GM18867 (cell line): ENCODE measurements at regions not wholly inside any gene's neighbourhood (a gene's known extent, or its start where the extent isn't known, plus 50 kb on each side); places are given as distances from the start of the nearest gene placed in this dataset.

Experiments
- ATAC-seq: cut with Tn5 transposase; IDR thresholded peaks from one replicate; pipeline ENCODE4 v1.9.1; 2021; ENCODE audit warnings: mild to moderate bottlenecking, moderate library complexity; ENCODE audit not compliant: unreplicated experiment

- no peak for ATAC-seq
These were observed 257.7 kb downstream of the VGLL3 start for GRCh38 chr3:86733257-86733656.

GRCh38 chr3:86731501-86731901, 259.4 kb downstream of the VGLL3 start:
- no peak for ATAC-seq

- ATAC-seq, result no peak
These were observed 267.5 kb downstream of the VGLL3 start for GRCh38 chr3:86723433-86723832.

GRCh38 chr3:86711634-86712033, 279.3 kb downstream of the VGLL3 start:
- ATAC-seq, result no peak

- no peak for ATAC-seq
These were observed 282.1 kb downstream of the VGLL3 start for GRCh38 chr3:86708893-86709292.

- ATAC-seq, result no peak
These were observed 288.5 kb downstream of the VGLL3 start for GRCh38 chr3:86702381-86702958.

- ATAC-seq, result no peak
These were observed 295.2 kb downstream of the VGLL3 start for GRCh38 chr3:86695752-86696151.

- ATAC-seq, result no peak
These were observed 317.0 kb downstream of the VGLL3 start for GRCh38 chr3:86673991-86674390.

- ATAC-seq, result no peak
These were observed 329.1 kb downstream of the VGLL3 start for GRCh38 chr3:86661817-86662216.

- no peak for ATAC-seq
These were observed 332.1 kb downstream of the VGLL3 start for GRCh38 chr3:86658876-86659275.

GRCh38 chr3:86654806-86655460, 336.0 kb downstream of the VGLL3 start:
- no peak for ATAC-seq

- no peak for ATAC-seq
These were observed 337.2 kb downstream of the VGLL3 start for GRCh38 chr3:86653661-86654205.

GRCh38 chr3:86648087-86648486, 342.9 kb downstream of the VGLL3 start:
- no peak for ATAC-seq

- ATAC-seq, result no peak
These were observed 345.2 kb downstream of the VGLL3 start for GRCh38 chr3:86645756-86646155.

GRCh38 chr3:86634361-86634760, 356.6 kb downstream of the VGLL3 start:
- ATAC-seq, result no peak

GRCh38 chr3:86629511-86629910, 361.4 kb downstream of the VGLL3 start:
- no peak for ATAC-seq

- ATAC-seq, result no peak
These were observed 366.8 kb downstream of the VGLL3 start for GRCh38 chr3:86624192-86624591.

GRCh38 chr3:86618706-86619105, 372.2 kb downstream of the VGLL3 start:
- no peak for ATAC-seq

GRCh38 chr3:86605166-86605565, 385.8 kb downstream of the VGLL3 start:
- no peak for ATAC-seq

GRCh38 chr3:86595696-86596095, 395.3 kb downstream of the VGLL3 start:
- no peak for ATAC-seq

- no peak for ATAC-seq
These were observed 396.1 kb downstream of the VGLL3 start for GRCh38 chr3:86594838-86595237.

GRCh38 chr3:86578071-86578470, 412.9 kb downstream of the VGLL3 start:
- ATAC-seq, result no peak
